HG03280 (cell line): ENCODE measurements at regions not wholly inside any gene's neighbourhood (a gene's known extent, or its start where the extent isn't known, plus 50 kb on each side); places are given as distances from the start of the nearest gene placed in this dataset.
"Not testable (repeated sequence)": the region's sequence is repeated elsewhere in the genome, so short reads cannot be mapped to it uniquely, and the experiment has no call there.

ENCODE experiments used
- ATAC-seq: cut with Tn5 transposase; IDR thresholded peaks from one replicate; pipeline ENCODE4 v1.9.1; 2021; ENCODE audit warnings: mild to moderate bottlenecking, moderate library complexity; ENCODE audit not compliant: unreplicated experiment

- ATAC-seq: not testable (repeated sequence)
Measured at GRCh38 chr2:87075054-87075790, 53.6 kb upstream of the PLGLB1 start.

GRCh38 chr2:87075791-87076252 lies 54.2 kb upstream of the PLGLB1 start:
- ATAC-seq: peak; percentile 38

- ATAC-seq: peak; percentile 88
Measured at GRCh38 chr2:87076253-87077123, 54.8 kb upstream of the PLGLB1 start.

- not testable (repeated sequence) for ATAC-seq
Measured at GRCh38 chr2:87077124-87077446, 55.4 kb upstream of the PLGLB1 start.

GRCh38 chr2:87081727-87082126 lies 60.1 kb upstream of the PLGLB1 start:
- ATAC-seq: not testable (repeated sequence)

GRCh38 chr2:87088079-87088478 lies 66.4 kb upstream of the PLGLB1 start:
- ATAC-seq: not testable (repeated sequence)

GRCh38 chr2:87089401-87089800 lies 67.8 kb upstream of the PLGLB1 start:
- not testable (repeated sequence) for ATAC-seq

GRCh38 chr2:87093252-87093651 lies 71.6 kb upstream of the PLGLB1 start:
- ATAC-seq: not testable (repeated sequence)

GRCh38 chr2:87093937-87094529 lies 72.4 kb upstream of the PLGLB1 start:
- ATAC-seq: not testable (repeated sequence)

- not testable (repeated sequence) for ATAC-seq
Measured at GRCh38 chr2:87095804-87096203, 74.2 kb upstream of the PLGLB1 start.

GRCh38 chr2:87128761-87129553 lies 107.3 kb upstream of the PLGLB1 start:
- ATAC-seq: not testable (repeated sequence)

GRCh38 chr2:87132577-87132976 lies 110.9 kb upstream of the PLGLB1 start:
- ATAC-seq: peak; percentile 55

- ATAC-seq: not testable (repeated sequence)
Measured at GRCh38 chr2:87151835-87152493, 130.3 kb upstream of the PLGLB1 start.

GRCh38 chr2:87174454-87174853 lies 152.8 kb upstream of the PLGLB1 start:
- ATAC-seq: not testable (repeated sequence)

- not testable (repeated sequence) for ATAC-seq
Measured at GRCh38 chr2:87183373-87183772, 161.7 kb upstream of the PLGLB1 start.

- ATAC-seq: not testable (repeated sequence)
Measured at GRCh38 chr2:87184260-87184659, 162.6 kb upstream of the PLGLB1 start.

- ATAC-seq: not testable (repeated sequence)
Measured at GRCh38 chr2:87189214-87189613, 167.6 kb upstream of the PLGLB1 start.

- peak; percentile 72 for ATAC-seq
Measured at GRCh38 chr2:87193336-87193735, 171.7 kb upstream of the PLGLB1 start.

- not testable (repeated sequence) for ATAC-seq
Measured at GRCh38 chr2:87194254-87194999, 172.8 kb upstream of the PLGLB1 start.
